IPS DF 6.9 (cell line): ENCODE measurements at regions not wholly inside any gene's neighbourhood (a gene's known extent, or its start where the extent isn't known, plus 50 kb on each side); places are given as distances from the start of the nearest gene placed in this dataset.

ENCODE experiments used
- DNase-seq: peaks from one replicate; pipeline ENCODE4 v3.0.0-alpha.2; 2013; ENCODE audit warnings: low read depth, low spot score
- H3K27ac ChIP-seq: one replicate; pipeline ENCODE4 v1.5.1; 2013; ENCODE audit warnings: low read length, control low read depth
- H3K27me3 ChIP-seq: 2 replicates; pipeline ENCODE4 v1.6.1; 2013; ENCODE audit warnings: mild to moderate bottlenecking, low read length; ENCODE audit not compliant: control insufficient read depth, insufficient read depth
- H3K36me3 ChIP-seq: 2 replicates; pipeline ENCODE4 v1.6.1; 2013; ENCODE audit warnings: low read length; ENCODE audit not compliant: control insufficient read depth, insufficient read depth
- H3K4me1 ChIP-seq: 2 replicates; pipeline ENCODE4 v1.6.1; 2013; ENCODE audit warnings: low read length; ENCODE audit not compliant: control insufficient read depth, insufficient read depth
- H3K4me3 ChIP-seq: 2 replicates; pipeline ENCODE4 v1.5.1; 2013; ENCODE audit warnings: mild to moderate bottlenecking, low read length
- H3K9me3 ChIP-seq: 2 replicates; pipeline ENCODE4 v1.6.1; 2013; ENCODE audit warnings: low read length, inconsistent platforms; ENCODE audit not compliant: control insufficient read depth, insufficient read depth
- WGBS: extraction: QIAGEN DNeasy Blood & Tissue Kit; methylation state at CpG from one replicate; pipeline ENCODE4 v1.1.7; 2013; ENCODE audit warnings: mixed read lengths, missing lambda C conversion rate; ENCODE audit not compliant: insufficient read length, insufficient coverage; 5-methylcytosine and 5-hydroxymethylcytosine counted together

GRCh38 chr2:4891394-4891793 lies 800.8 kb upstream of the SOX11 start:
- Histone ChIP-seq H3K27me3 (no peaks in the 10 kb centered on the region), H3K4me3 (no peak overlapping the region), H3K4me1 (no peaks in the 10 kb centered on the region), H3K27ac (no peak overlapping the region), H3K9me3 (no peaks in the 10 kb centered on the region), H3K36me3 (no peaks in the 10 kb centered on the region)
- no CpG with 5 or more reads among the region's 5 CpGs for WGBS
- no peak for DNase-seq

- WGBS, result no CpG with 5 or more reads among the region's 6 CpGs
- no peaks in the 10 kb centered on the region for H3K4me1 ChIP-seq
- H3K4me3 ChIP-seq, result no peak overlapping the region
- no peaks in the 10 kb centered on the region for H3K36me3 ChIP-seq
- no peaks in the 10 kb centered on the region for H3K27me3 ChIP-seq
- H3K27ac ChIP-seq, result no peak overlapping the region
- no peaks in the 10 kb centered on the region for H3K9me3 ChIP-seq
- no peak for DNase-seq
These were observed 796.8 kb upstream of the SOX11 start for GRCh38 chr2:4895371-4895770.

- H3K4me3 ChIP-seq, result no peak overlapping the region
- H3K4me1 ChIP-seq, result no peaks in the 10 kb centered on the region
- no peak overlapping the region for H3K27ac ChIP-seq
- no CpG with 5 or more reads among the region's 5 CpGs for WGBS
- no peak for DNase-seq
- H3K36me3 ChIP-seq, result no peaks in the 10 kb centered on the region
- no peaks in the 10 kb centered on the region for H3K27me3 ChIP-seq
- no peaks in the 10 kb centered on the region for H3K9me3 ChIP-seq
These were observed 793.5 kb upstream of the SOX11 start for GRCh38 chr2:4898706-4899105.

GRCh38 chr2:4900242-4900641 lies 791.9 kb upstream of the SOX11 start:
- H3K4me3 ChIP-seq, result no peak overlapping the region
- H3K27ac ChIP-seq, result no peak overlapping the region
- WGBS, result no CpG with 5 or more reads among the region's 5 CpGs
- DNase-seq, result no peak
- no peaks in the 10 kb centered on the region for H3K4me1 ChIP-seq
- H3K27me3 ChIP-seq, result no peaks in the 10 kb centered on the region
- H3K9me3 ChIP-seq, result no peaks in the 10 kb centered on the region
- H3K36me3 ChIP-seq, result no peaks in the 10 kb centered on the region

GRCh38 chr2:4900861-4901770 lies 791.1 kb upstream of the SOX11 start:
- Histone ChIP-seq H3K36me3 (no peaks in the 10 kb centered on the region), H3K27ac (no peak overlapping the region), H3K27me3 (no peaks in the 10 kb centered on the region), H3K4me3 (no peak overlapping the region), H3K4me1 (no peaks in the 10 kb centered on the region), H3K9me3 (no peaks in the 10 kb centered on the region)
- no peak for DNase-seq
- WGBS, result no CpG with 5 or more reads among the region's 11 CpGs

GRCh38 chr2:4903656-4904348 lies 788.4 kb upstream of the SOX11 start:
- WGBS, result no CpG with 5 or more reads among the region's 12 CpGs
- H3K27me3 ChIP-seq, result no peaks in the 10 kb centered on the region
- no peaks in the 10 kb centered on the region for H3K36me3 ChIP-seq
- H3K4me1 ChIP-seq, result no peaks in the 10 kb centered on the region
- H3K9me3 ChIP-seq, result no peaks in the 10 kb centered on the region
- H3K4me3 ChIP-seq, result no peak overlapping the region
- no peak overlapping the region for H3K27ac ChIP-seq
- no peak for DNase-seq

- Histone ChIP-seq H3K9me3 (no peaks in the 10 kb centered on the region), H3K4me3 (no peak overlapping the region), H3K27ac (no peak overlapping the region), H3K4me1 (no peaks in the 10 kb centered on the region), H3K36me3 (no peaks in the 10 kb centered on the region), H3K27me3 (no peaks in the 10 kb centered on the region)
- no CpG with 5 or more reads among the region's 6 CpGs for WGBS
- no peak for DNase-seq
These were observed 783.7 kb upstream of the SOX11 start for GRCh38 chr2:4908461-4908860.

GRCh38 chr2:4909346-4910009 lies 782.7 kb upstream of the SOX11 start:
- Histone ChIP-seq H3K27me3 (no peaks in the 10 kb centered on the region), H3K4me1 (no peaks in the 10 kb centered on the region), H3K4me3 (no peak overlapping the region), H3K9me3 (no peaks in the 10 kb centered on the region), H3K27ac (no peak overlapping the region), H3K36me3 (no peaks in the 10 kb centered on the region)
- WGBS, result no CpG with 5 or more reads among the region's 9 CpGs
- no peak for DNase-seq

GRCh38 chr2:4914036-4914435 lies 778.1 kb upstream of the SOX11 start:
- WGBS, result no CpG with 5 or more reads among the region's 5 CpGs
- no peaks in the 10 kb centered on the region for H3K4me1 ChIP-seq
- no peaks in the 10 kb centered on the region for H3K9me3 ChIP-seq
- no peak overlapping the region for H3K4me3 ChIP-seq
- H3K27me3 ChIP-seq, result no peaks in the 10 kb centered on the region
- H3K36me3 ChIP-seq, result no peaks in the 10 kb centered on the region
- no peak for DNase-seq
- no peak overlapping the region for H3K27ac ChIP-seq

GRCh38 chr2:4914551-4914950 lies 777.6 kb upstream of the SOX11 start:
- Histone ChIP-seq H3K27ac (no peak overlapping the region), H3K27me3 (no peaks in the 10 kb centered on the region), H3K4me3 (no peak overlapping the region), H3K9me3 (no peaks in the 10 kb centered on the region), H3K36me3 (no peaks in the 10 kb centered on the region), H3K4me1 (no peaks in the 10 kb centered on the region)
- DNase-seq, result no peak
- no CpG with 5 or more reads among the region's 4 CpGs for WGBS
